Fibroblast of the aortic adventitia (primary cell): ENCODE measurements at regions not wholly inside any gene's neighbourhood (a gene's known extent, or its start where the extent isn't known, plus 50 kb on each side); places are given as distances from the start of the nearest gene placed in this dataset.
"Not testable (repeated sequence)": the region's sequence is repeated elsewhere in the genome, so short reads cannot be mapped to it uniquely, and the experiment has no call there.

Experiments used
- DNase-seq: peaks from one replicate; pipeline ENCODE4 v3.0.0-alpha.2; 2010; ENCODE audit warnings: low read depth
- H3K4me3 ChIP-seq: 2 replicates; pipeline ENCODE4 v1.5.1; 2011; ENCODE audit warnings: low read depth, mild to moderate bottlenecking, control low read depth, low read length, moderate library complexity
- CTCF ChIP-seq: IDR thresholded peaks from 2 replicates; pipeline ENCODE4 v1.5.1; 2011; ENCODE audit warnings: mild to moderate bottlenecking, low read length, control low read depth, inconsistent platforms; ENCODE audit not compliant: insufficient read depth

GRCh38 chr3:81871358-81872155, 110.1 kb upstream of the GBE1 start:
- H3K4me3 ChIP-seq, result no peak overlapping the region
- TF ChIP-seq CTCF, result no peak
- DNase-seq, result peak; percentile 5

- H3K4me3 ChIP-seq, result no peak overlapping the region
- no peak for TF ChIP-seq CTCF
- DNase-seq, result no peak
Measured at GRCh38 chr3:81869382-81869781, 107.9 kb upstream of the GBE1 start.

- no peak for TF ChIP-seq CTCF
- no peak overlapping the region for H3K4me3 ChIP-seq
- DNase-seq, result no peak
Measured at GRCh38 chr3:81868597-81868996, 107.2 kb upstream of the GBE1 start.

- no peak overlapping the region for H3K4me3 ChIP-seq
- no peak for TF ChIP-seq CTCF
- no peak for DNase-seq
Measured at GRCh38 chr3:81867875-81868274, 106.4 kb upstream of the GBE1 start.

GRCh38 chr3:81865164-81865563, 103.7 kb upstream of the GBE1 start:
- not testable (repeated sequence) for H3K4me3 ChIP-seq, DNase-seq

- no peak overlapping the region for H3K4me3 ChIP-seq
- DNase-seq, result peak; percentile 5
- TF ChIP-seq CTCF, result no peak
Measured at GRCh38 chr3:81864272-81864671, 102.8 kb upstream of the GBE1 start.

- no peak overlapping the region for H3K4me3 ChIP-seq
- DNase-seq, result no peak
- TF ChIP-seq CTCF, result no peak
Measured at GRCh38 chr3:81863756-81864155, 102.3 kb upstream of the GBE1 start.
